ENCODE measurements at regions not wholly inside any gene's neighbourhood (a gene's known extent, or its start where the extent isn't known, plus 50 kb on each side); places are given as distances from the start of the nearest gene placed in this dataset.

DNA sequence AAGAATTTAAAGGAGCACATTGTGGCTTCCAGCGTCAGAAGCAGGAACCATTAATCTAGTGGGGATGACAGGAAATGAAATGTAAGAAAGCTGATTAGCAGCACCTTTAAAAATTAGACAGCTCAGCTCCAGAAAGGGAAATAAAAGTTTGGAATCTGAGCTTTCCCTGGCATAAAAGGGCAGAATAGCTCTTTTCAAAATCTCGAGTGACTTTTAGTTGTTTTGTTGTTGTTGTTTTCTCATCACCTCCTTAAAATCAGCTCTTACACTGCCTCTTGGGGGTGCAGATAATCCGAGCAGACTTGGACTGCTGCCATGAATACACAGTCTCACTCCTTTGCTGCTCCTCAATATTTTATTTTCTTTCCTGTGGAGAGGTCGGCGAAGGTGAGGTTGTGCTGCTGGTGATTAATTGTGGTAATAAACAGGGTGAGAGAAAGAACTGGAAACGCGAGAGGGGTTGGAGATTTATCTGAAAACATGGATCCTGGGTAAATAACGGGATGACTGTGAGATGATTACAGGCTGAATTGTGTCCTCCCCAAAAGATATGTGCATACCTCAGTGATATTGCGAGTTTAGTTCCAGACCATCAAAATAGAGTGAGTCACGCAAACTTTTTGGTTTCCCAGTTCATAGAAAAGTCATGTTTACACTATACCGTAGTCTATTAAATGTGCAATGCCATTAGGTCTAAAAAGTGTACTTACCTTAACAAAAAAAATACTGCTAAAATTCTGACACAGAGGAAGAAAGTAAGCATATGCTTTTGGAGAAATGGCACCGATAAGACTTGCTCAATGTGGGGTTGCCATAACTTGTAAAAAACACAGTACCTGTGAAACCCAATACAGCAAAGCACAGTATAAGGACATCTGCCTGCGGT is 787.7 kb downstream of the UQCRFS1 start:
- TF ChIP-seq CTCF (tag by site-specific recombination; IDR thresholded peaks at IDR 0.05): no peak
- TF ChIP-seq KLF7 (tag by site-specific recombination; IDR thresholded peaks at IDR 0.05; ENCODE audit: borderline replicate concordance): peak; percentile 92
- no peak; the same call in 1 of the 2 replicates for TF ChIP-seq ZNF366 (tag by site-specific recombination; conservative IDR thresholded peaks at IDR 0.05)
- TF ChIP-seq TCF7L2 (IDR thresholded peaks at IDR 0.05; ENCODE audit: borderline replicate concordance, low read depth, low read length): no peak
- no peak for TF ChIP-seq ZNF16 (tag by site-specific recombination; IDR thresholded peaks at IDR 0.05; ENCODE audit: low read depth)
- TF ChIP-seq, protein P1, sequence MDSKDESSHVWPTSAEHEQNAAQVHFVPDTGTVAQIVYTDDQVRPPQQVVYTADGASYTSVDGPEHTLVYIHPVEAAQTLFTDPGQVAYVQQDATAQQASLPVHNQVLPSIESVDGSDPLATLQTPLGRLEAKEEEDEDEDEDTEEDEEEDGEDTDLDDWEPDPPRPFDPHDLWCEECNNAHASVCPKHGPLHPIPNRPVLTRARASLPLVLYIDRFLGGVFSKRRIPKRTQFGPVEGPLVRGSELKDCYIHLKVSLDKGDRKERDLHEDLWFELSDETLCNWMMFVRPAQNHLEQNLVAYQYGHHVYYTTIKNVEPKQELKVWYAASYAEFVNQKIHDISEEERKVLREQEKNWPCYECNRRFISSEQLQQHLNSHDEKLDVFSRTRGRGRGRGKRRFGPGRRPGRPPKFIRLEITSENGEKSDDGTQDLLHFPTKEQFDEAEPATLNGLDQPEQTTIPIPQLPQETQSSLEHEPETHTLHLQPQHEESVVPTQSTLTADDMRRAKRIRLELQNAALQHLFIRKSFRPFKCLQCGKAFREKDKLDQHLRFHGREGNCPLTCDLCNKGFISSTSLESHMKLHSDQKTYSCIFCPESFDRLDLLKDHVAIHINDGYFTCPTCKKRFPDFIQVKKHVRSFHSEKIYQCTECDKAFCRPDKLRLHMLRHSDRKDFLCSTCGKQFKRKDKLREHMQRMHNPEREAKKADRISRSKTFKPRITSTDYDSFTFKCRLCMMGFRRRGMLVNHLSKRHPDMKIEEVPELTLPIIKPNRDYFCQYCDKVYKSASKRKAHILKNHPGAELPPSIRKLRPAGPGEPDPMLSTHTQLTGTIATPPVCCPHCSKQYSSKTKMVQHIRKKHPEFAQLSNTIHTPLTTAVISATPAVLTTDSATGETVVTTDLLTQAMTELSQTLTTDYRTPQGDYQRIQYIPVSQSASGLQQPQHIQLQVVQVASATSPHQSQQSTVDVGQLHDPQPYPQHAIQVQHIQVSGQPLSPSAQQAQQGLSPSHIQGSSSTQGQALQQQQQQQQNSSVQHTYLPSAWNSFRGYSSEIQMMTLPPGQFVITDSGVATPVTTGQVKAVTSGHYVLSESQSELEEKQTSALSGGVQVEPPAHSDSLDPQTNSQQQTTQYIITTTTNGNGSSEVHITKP (tag by site-specific recombination; IDR thresholded peaks at IDR 0.05): peak; percentile 96
- TF ChIP-seq ZNF777 (tag by site-specific recombination; IDR thresholded peaks at IDR 0.05; ENCODE audit: borderline replicate concordance): no peak
- TF ChIP-seq ZNF114 (tag by site-specific recombination; IDR thresholded peaks at IDR 0.05): no peak
